HEK293T (cell line): ENCODE measurements at regions not wholly inside any gene's neighbourhood (a gene's known extent, or its start where the extent isn't known, plus 50 kb on each side); places are given as distances from the start of the nearest gene placed in this dataset.

ENCODE experiments used
- CTCF ChIA-PET: fragments of 350-600 bp; formaldehyde crosslinking; extraction: SDS; loops from one replicate; lab custom pipeline; 2021; ENCODE audit warnings: antibody characterized with exemption, inconsistent platforms; lab: Yijun Ruan, JAX
- POLR2A ChIA-PET: fragments of 350-600 bp; formaldehyde crosslinking; extraction: SDS; loops from one replicate; lab custom pipeline; 2020; ENCODE audit warnings: antibody characterized with exemption, inconsistent platforms; lab: Yijun Ruan, JAX
- DNase-seq: peaks from one replicate; pipeline ENCODE4 v3.0.0; 2012; ENCODE audit warnings: mixed read lengths; ENCODE audit errors: extremely low spot score
- ARNT ChIP-seq: fragments of 450-650 bp; IDR thresholded peaks from 2 replicates; pipeline ENCODE4 v1.6.1; 2017; ENCODE audit warnings: mild to moderate bottlenecking
- BHLHE40 ChIP-seq: fragments of 450-650 bp; IDR thresholded peaks from 2 replicates; pipeline ENCODE4 v1.6.1; 2016; ENCODE audit warnings: mild to moderate bottlenecking, moderate library complexity, borderline replicate concordance
- CTBP1 ChIP-seq: fragments of 450-650 bp; IDR thresholded peaks from 2 replicates; pipeline ENCODE4 v1.6.1; 2016; ENCODE audit warnings: borderline replicate concordance
- ELF4 ChIP-seq: fragments of 450-650 bp; IDR thresholded peaks from 2 replicates; pipeline ENCODE4 v1.6.1; 2017; ENCODE audit warnings: antibody characterized with exemption
- FOXA1 ChIP-seq: fragments of 450-650 bp; IDR thresholded peaks from 2 replicates; pipeline ENCODE4 v1.6.1; 2016; ENCODE audit warnings: mild to moderate bottlenecking
- FOXK2 ChIP-seq: fragments of 450-650 bp; IDR thresholded peaks from 2 replicates; pipeline ENCODE4 v1.6.1; 2016; ENCODE audit warnings: mild to moderate bottlenecking
- FOXM1 ChIP-seq: fragments of 450-650 bp; IDR thresholded peaks from 2 replicates; pipeline ENCODE4 v1.6.1; 2017; ENCODE audit warnings: mild to moderate bottlenecking, borderline replicate concordance
- HDGF ChIP-seq: fragments of 450-650 bp; IDR thresholded peaks from 2 replicates; pipeline ENCODE4 v1.6.1; 2017; ENCODE audit warnings: antibody characterized with exemption, borderline replicate concordance
- L3MBTL2 ChIP-seq: fragments of 450-650 bp; conservative IDR thresholded peaks from 2 replicates; pipeline ENCODE4 v1.6.1; 2016; ENCODE audit warnings: mild to moderate bottlenecking
- LEF1 ChIP-seq: fragments of 450-650 bp; IDR thresholded peaks from 2 replicates; pipeline ENCODE4 v1.6.1; 2017; ENCODE audit warnings: mild to moderate bottlenecking, borderline replicate concordance
- SP1 ChIP-seq: fragments of 450-650 bp; IDR thresholded peaks from 2 replicates; pipeline ENCODE4 v1.6.1; 2017
- SUZ12 ChIP-seq: fragments of 450-650 bp; IDR thresholded peaks from 2 replicates; pipeline ENCODE4 v1.6.1; 2016; ENCODE audit warnings: mild to moderate bottlenecking
- TARDBP ChIP-seq: fragments of 450-650 bp; IDR thresholded peaks from 2 replicates; pipeline ENCODE4 v1.6.1; 2016
- ZNF384 ChIP-seq: fragments of 450-650 bp; IDR thresholded peaks from 2 replicates; pipeline ENCODE4 v1.6.1; 2016
- TF ChIP-seq, protein P1 (sequence below): fragments of 450-650 bp; IDR thresholded peaks from 2 replicates; pipeline ENCODE4 v1.6.1; 2016

DNA sequence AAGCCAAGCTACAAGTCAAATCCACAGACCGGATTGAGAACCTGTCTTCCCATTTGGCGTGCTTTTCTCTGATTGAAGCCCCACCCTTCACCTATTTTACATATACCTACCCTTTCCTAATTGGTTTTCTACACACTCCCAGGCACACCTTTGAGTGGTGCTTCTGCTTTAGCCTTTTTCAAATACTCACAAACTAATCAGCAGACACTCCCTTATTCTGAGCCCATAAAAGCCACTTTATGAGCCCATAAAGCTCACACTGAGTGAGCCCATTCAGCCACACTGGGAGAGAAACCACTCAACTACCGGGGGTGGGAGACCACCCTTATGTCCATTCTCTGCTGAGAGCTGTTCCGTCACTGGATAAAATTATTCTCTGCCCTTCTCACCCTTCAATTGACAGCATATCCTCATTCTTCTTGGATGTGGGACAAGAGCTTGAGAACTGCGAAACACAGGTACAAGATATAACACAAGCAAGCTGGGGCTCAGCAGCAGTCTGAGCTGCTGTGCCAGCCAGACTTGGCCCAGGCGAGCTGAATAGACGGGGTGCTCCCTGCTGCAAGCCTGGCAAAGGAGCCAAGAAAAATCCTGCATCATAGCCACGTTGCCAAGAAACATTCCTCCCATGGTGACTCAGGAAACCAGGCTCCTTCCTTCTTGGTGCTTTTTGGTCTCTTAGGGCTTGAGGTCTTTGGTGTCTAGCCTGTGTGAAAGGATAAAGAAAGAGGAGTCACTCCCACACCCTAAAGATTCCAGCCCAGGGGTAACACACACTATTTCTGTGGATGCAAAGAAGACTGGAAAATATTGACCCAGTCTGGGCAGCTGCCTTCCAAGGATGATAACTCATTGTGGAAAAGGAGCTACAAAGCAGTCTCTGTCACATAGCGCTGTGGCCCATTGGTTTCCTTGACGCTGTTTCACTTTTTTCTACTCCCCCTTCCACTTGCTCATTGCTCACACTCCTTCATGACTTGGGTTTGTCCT is 609.7 kb downstream of the MCTP2 start:
- no peak for DNase-seq
- no peak for TF ChIP-seq BHLHE40
- TF ChIP-seq LEF1: no peak
- TF ChIP-seq, protein P1, sequence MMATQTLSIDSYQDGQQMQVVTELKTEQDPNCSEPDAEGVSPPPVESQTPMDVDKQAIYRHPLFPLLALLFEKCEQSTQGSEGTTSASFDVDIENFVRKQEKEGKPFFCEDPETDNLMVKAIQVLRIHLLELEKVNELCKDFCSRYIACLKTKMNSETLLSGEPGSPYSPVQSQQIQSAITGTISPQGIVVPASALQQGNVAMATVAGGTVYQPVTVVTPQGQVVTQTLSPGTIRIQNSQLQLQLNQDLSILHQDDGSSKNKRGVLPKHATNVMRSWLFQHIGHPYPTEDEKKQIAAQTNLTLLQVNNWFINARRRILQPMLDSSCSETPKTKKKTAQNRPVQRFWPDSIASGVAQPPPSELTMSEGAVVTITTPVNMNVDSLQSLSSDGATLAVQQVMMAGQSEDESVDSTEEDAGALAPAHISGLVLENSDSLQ: no peak
- no peak for TF ChIP-seq ELF4
- no peak for TF ChIP-seq TARDBP
- no peak for TF ChIP-seq ZNF384
- TF ChIP-seq ARNT: no peak
- no peak for TF ChIP-seq HDGF
- TF ChIP-seq SUZ12: no peak
- TF ChIP-seq FOXM1: no peak
- CTCF ChIA-PET: no interaction called here
- POLR2A ChIA-PET: no interaction called here

DNA sequence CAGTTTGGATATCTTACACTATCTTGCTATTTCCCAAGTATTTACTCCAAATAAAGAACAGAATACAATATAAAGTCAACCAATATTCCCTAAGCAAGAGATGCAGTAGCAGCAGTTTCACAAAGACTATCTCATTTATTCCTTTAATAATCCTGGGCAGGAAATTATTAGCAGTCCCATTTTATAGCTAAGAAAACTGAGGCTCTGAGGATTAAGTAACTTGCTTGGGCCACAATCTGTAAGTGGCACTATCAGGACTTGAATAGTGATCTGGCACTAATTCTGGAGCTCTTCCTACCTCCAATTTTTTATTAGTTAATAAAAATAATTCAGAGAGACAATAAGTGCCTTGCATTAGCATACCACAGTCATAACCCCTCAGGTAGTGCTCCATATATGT is 611.7 kb downstream of the MCTP2 start:
- ChIA-PET POLR2A (no interaction called here), CTCF (interaction anchor here (0.6 kb wide), 1 partner anchor 306 kb away, joined by 3 read pairs; no protein-coding TSS in a partner anchor)
- no peak for DNase-seq
- TF ChIP-seq HDGF (no peak), ZNF384 (no peak), L3MBTL2 (no peak), SP1 (no peak), FOXM1 (no peak), FOXA1 (no peak)

DNA sequence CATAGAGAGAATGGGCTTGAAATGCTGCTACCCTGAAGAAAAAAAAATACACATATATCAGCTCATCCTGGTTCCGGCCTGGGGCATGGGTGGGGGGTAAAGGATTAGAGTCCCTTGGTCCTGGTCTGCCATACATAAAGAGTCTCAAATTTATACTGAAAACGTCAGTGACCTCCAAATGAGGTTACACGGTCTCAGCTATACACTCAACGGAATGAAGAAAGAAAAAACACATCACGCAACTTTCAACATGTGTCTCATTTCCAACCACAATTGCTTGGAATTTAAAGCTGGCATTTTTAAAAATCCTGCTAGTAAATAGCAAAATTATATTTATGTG is 612.8 kb downstream of the MCTP2 start:
- no peak for TF ChIP-seq ELF4
- TF ChIP-seq CTBP1: no peak
- TF ChIP-seq, protein P1: no peak
- no peak for TF ChIP-seq LEF1
- TF ChIP-seq SUZ12: no peak
- no peak for TF ChIP-seq SP1
- no peak for TF ChIP-seq ARNT
- TF ChIP-seq TARDBP: no peak
- no peak for TF ChIP-seq HDGF
- ChIA-PET POLR2A (interaction anchor here (0.9 to 1.4 kb wide), 2 partner anchors 9 to 11 kb away, joined by 3 read pairs; no protein-coding TSS in a partner anchor), CTCF (no interaction called here)
- no peak for DNase-seq

DNA sequence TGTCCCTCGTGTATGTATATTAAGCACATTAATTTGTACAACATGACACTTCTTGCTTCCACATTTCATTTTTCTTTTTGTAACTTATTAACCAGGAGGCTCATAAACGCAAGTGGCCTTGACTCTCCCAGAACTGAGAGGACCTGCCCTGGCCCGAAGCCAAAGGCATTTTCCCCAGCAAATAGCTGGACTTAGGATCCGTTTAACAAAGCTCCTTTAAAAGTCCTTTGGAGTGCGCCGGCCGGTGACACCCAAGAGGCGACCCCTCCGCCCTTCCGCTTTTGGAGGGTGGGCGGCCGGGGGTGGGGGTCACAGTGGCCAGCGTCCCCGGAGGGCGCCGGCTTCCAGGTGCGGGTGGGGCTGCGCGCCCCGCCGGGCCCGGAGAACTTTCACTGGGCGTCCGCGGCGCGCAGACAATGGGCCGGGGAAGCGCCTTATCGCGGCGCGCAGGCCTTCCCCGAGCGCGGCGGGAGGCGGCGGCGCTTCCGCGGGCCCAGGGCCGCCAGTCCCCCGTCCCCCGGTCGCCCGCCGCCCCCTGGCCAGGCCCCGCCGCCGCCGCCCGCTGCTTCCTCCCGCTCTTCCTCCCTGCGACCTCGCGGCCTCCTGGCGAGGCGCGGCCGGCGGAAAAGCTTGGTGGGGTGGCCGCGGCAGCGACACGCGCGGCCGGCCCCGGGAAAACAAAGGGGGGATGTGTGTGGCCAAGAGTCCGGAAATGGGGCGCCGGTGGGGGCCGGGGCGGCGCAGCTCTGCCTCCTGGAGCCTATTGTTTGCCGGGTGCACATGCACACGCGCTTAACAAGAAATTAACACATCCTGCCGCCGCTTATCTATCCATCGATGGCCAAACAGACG is 613.4 kb downstream of the MCTP2 start:
- CTCF ChIA-PET: interaction anchor here (0.6 kb wide), 1 partner anchor 629 kb away, joined by 9 read pairs; no protein-coding TSS in a partner anchor
- POLR2A ChIA-PET: interaction anchor here (0.9 to 1.4 kb wide), 2 partner anchors 9 to 12 kb away, joined by 3 read pairs; no protein-coding TSS in a partner anchor
- TF ChIP-seq FOXM1 (no peak), CTBP1 (no peak), SUZ12 (no peak), ZNF384 (no peak), L3MBTL2 (peak; percentile 69)
- peak; percentile 54 for DNase-seq

DNA sequence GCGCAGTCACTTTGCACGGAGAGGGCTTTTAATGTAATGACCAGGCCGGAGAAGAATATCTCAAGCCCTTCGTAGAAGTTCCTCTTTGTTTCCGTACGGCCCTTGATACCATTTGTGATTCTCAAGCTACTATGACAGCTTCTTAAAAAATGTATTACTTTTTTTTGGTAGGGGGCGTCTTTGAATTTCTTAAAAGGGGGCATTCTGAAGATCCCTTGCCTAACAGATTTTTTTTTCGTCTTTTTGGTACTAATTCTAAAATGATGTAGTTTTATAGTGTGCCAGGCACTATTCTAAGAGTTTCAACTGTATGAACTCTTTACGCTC is 614.0 kb downstream of the MCTP2 start:
- POLR2A ChIA-PET: interaction anchor here (1.4 kb wide), 1 partner anchor 8 kb away, joined by 3 read pairs; no protein-coding TSS in a partner anchor

DNA sequence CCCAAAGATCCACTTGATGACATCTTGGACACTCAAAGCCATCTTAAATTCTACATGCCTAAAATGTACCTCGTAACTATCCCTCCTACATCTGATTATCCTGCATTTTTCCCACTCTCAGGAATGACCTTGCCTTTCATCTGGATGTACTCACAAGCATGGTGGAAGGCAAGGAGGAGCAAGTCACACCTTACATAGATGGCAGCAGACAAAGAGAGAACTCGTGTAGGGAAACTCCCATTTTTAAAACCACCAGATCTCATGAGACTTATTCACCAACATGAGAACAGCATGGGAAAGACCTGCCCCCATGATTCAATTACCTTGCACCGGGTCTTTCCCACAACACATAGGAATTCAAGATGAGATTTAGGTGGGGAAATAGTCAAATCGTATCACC is 616.0 kb downstream of the MCTP2 start:
- ChIA-PET POLR2A (no interaction called here), CTCF (no interaction called here)
- DNase-seq: no peak
- TF ChIP-seq CTBP1 (no peak), ELF4 (no peak), FOXM1 (no peak), L3MBTL2 (no peak), LEF1 (no peak), SUZ12 (no peak), SP1 (no peak), TARDBP (no peak), BHLHE40 (no peak)
- TF ChIP-seq, protein P1: no peak

More for the DNA sequence above, 614.0 kb downstream of the MCTP2 start:
- DNase-seq: no peak
- TF ChIP-seq BHLHE40 (no peak), SUZ12 (no peak), HDGF (no peak), ARNT (no peak), LEF1 (no peak), FOXM1 (no peak), ZNF384 (no peak), CTBP1 (no peak), FOXA1 (no peak), FOXK2 (no peak), SP1 (no peak)
- CTCF ChIA-PET: interaction anchor here (0.6 kb wide), 1 partner anchor 628 kb away, joined by 9 read pairs; no protein-coding TSS in a partner anchor
